Ishikawa (cell line): ENCODE measurements at regions not wholly inside any gene's neighbourhood (a gene's known extent, or its start where the extent isn't known, plus 50 kb on each side); places are given as distances from the start of the nearest gene placed in this dataset.

Experiments
- CEBPB ChIP-seq: IDR thresholded peaks from 2 replicates; pipeline ENCODE4 v1.6.1; 2012
- CREB1 ChIP-seq: IDR thresholded peaks from 2 replicates; pipeline ENCODE4 v1.6.1; 2012; ENCODE audit warnings: low read depth
- EGR1 ChIP-seq: IDR thresholded peaks from 2 replicates; pipeline ENCODE4 v1.6.1; 2012
- EP300 ChIP-seq: IDR thresholded peaks from 2 replicates; pipeline ENCODE4 v1.6.1; 2012; ENCODE audit warnings: borderline replicate concordance
- FOXM1 ChIP-seq: IDR thresholded peaks from 2 replicates; pipeline ENCODE4 v1.6.1; 2012; ENCODE audit warnings: low read depth, borderline replicate concordance
- NFIC ChIP-seq: IDR thresholded peaks from 2 replicates; pipeline ENCODE4 v1.6.1; 2012
- RAD21 ChIP-seq: IDR thresholded peaks from 2 replicates; pipeline ENCODE4 v1.6.1; 2012; ENCODE audit warnings: low read depth
- TAF1 ChIP-seq: IDR thresholded peaks from 2 replicates; pipeline ENCODE4 v1.6.1; 2012; ENCODE audit warnings: low read depth, mild to moderate bottlenecking
- TCF12 ChIP-seq: IDR thresholded peaks from 2 replicates; pipeline ENCODE4 v1.6.1; 2012; ENCODE audit warnings: low read depth
- TEAD4 ChIP-seq: IDR thresholded peaks from 2 replicates; pipeline ENCODE4 v1.6.1; 2012
- YY1 ChIP-seq: IDR thresholded peaks from 2 replicates; pipeline ENCODE4 v1.6.1; 2012; ENCODE audit warnings: low read depth
- ZBTB7A ChIP-seq: IDR thresholded peaks from 2 replicates; pipeline ENCODE4 v1.6.1; 2012; ENCODE audit warnings: low read depth
- TF ChIP-seq, protein P1 (sequence below): IDR thresholded peaks from 2 replicates; pipeline ENCODE4 v1.6.1; 2012
- TF ChIP-seq, protein P2 (sequence below): IDR thresholded peaks from 2 replicates; pipeline ENCODE4 v1.6.1; 2012; ENCODE audit warnings: low read depth, mild to moderate bottlenecking
- TF ChIP-seq, protein P3 (sequence below): IDR thresholded peaks from 2 replicates; pipeline ENCODE4 v1.6.1; 2012

DNA sequence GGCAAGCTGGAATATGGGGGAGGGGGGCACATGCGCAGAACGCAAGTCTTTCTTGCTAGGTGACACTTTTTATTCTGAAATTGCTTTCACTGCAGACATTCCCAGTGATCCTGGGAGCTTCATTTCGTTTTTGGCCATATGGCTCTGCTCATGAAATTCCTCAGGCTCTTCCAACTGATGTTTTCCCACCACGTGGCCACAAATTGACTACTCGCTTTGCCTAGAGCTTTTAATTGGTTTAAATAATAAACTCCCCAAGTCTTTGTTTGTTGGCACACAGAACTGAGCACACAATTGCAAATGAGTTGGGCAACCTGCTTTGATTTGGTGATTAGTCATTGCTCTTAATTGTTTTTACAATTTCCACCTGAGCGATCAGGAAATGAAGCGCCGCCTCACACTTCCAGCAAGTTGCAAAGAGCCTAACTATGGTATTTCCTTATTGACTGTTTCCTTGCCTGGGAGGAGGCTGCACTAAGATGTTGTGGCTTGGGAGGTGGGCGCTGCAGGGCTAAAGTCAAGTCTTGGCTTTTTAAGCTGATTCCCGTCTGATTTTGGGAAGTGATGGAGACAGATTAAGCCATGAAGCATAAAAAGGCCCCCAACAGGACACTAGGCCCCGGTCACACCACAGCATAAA lies 282.5 kb downstream of the ZIC3 start:
- TF ChIP-seq, protein P1, sequence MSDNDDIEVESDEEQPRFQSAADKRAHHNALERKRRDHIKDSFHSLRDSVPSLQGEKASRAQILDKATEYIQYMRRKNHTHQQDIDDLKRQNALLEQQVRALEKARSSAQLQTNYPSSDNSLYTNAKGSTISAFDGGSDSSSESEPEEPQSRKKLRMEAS: no peak
- no peak for TF ChIP-seq YY1
- no peak for TF ChIP-seq TCF12
- TF ChIP-seq CREB1: no peak
- TF ChIP-seq TEAD4: no peak

- TF ChIP-seq TAF1: no peak
Measured at GRCh38 chrX:137852502-137852901, 286.6 kb downstream of the ZIC3 start.

- TF ChIP-seq ZBTB7A (no peak), FOXM1 (no peak), EGR1 (no peak), NFIC (no peak), TEAD4 (no peak), CREB1 (no peak), YY1 (no peak), TAF1 (no peak), CEBPB (no peak), EP300 (no peak), RAD21 (no peak), TCF12 (no peak)
- TF ChIP-seq, protein P2, sequence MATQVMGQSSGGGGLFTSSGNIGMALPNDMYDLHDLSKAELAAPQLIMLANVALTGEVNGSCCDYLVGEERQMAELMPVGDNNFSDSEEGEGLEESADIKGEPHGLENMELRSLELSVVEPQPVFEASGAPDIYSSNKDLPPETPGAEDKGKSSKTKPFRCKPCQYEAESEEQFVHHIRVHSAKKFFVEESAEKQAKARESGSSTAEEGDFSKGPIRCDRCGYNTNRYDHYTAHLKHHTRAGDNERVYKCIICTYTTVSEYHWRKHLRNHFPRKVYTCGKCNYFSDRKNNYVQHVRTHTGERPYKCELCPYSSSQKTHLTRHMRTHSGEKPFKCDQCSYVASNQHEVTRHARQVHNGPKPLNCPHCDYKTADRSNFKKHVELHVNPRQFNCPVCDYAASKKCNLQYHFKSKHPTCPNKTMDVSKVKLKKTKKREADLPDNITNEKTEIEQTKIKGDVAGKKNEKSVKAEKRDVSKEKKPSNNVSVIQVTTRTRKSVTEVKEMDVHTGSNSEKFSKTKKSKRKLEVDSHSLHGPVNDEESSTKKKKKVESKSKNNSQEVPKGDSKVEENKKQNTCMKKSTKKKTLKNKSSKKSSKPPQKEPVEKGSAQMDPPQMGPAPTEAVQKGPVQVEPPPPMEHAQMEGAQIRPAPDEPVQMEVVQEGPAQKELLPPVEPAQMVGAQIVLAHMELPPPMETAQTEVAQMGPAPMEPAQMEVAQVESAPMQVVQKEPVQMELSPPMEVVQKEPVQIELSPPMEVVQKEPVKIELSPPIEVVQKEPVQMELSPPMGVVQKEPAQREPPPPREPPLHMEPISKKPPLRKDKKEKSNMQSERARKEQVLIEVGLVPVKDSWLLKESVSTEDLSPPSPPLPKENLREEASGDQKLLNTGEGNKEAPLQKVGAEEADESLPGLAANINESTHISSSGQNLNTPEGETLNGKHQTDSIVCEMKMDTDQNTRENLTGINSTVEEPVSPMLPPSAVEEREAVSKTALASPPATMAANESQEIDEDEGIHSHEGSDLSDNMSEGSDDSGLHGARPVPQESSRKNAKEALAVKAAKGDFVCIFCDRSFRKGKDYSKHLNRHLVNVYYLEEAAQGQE: no peak
- TF ChIP-seq, protein P1: no peak
- TF ChIP-seq, protein P3, sequence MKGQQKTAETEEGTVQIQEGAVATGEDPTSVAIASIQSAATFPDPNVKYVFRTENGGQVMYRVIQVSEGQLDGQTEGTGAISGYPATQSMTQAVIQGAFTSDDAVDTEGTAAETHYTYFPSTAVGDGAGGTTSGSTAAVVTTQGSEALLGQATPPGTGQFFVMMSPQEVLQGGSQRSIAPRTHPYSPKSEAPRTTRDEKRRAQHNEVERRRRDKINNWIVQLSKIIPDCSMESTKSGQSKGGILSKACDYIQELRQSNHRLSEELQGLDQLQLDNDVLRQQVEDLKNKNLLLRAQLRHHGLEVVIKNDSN: no peak
Measured at GRCh38 chrX:137855490-137855889, 289.6 kb downstream of the ZIC3 start.

GRCh38 chrX:137858106-137858505 lies 292.2 kb downstream of the ZIC3 start:
- TF ChIP-seq CEBPB (no peak), EGR1 (no peak), TAF1 (no peak), NFIC (no peak), YY1 (no peak), FOXM1 (no peak), EP300 (no peak)
- TF ChIP-seq, protein P2: no peak
- TF ChIP-seq, protein P3: no peak
- TF ChIP-seq, protein P1: no peak

DNA sequence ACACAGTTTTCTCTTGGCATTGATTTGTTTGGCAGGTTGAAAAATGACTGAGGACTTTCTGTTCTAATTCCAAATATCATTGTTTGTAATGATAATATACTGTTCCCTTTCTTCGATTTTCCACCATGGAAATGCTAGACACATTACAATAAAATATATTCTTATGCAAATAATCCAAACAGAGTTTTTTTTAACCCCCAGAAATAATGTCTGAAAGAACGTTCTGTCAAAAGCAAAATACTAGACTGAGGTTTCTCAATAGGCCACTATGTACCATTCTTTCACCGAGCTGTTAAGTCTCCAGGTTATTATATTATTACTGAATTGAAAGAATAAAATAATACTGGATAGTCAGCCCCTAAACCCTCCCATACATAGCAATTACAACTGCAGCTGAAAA lies 312.5 kb downstream of the ZIC3 start:
- TF ChIP-seq RAD21 (no peak), CEBPB (no peak)

GRCh38 chrX:137882960-137883359 lies 317.0 kb downstream of the ZIC3 start:
- TF ChIP-seq CEBPB (no peak), TAF1 (no peak), TCF12 (no peak), NFIC (no peak), TEAD4 (no peak), FOXM1 (no peak), YY1 (no peak), RAD21 (no peak), EGR1 (no peak), ZBTB7A (no peak), CREB1 (no peak), EP300 (no peak)
- TF ChIP-seq, protein P1: no peak
- TF ChIP-seq, protein P3: no peak
- TF ChIP-seq, protein P2: no peak
